CD4-positive, alpha-beta T cell treated with Interleukin-2 at 100 ng/mL for 4 hours (primary cell): ENCODE measurements at regions not wholly inside any gene's neighbourhood (a gene's known extent, or its start where the extent isn't known, plus 50 kb on each side); places are given as distances from the start of the nearest gene placed in this dataset.

ENCODE experiments used
- DNase-seq: peaks from one replicate; pipeline ENCODE4 v3.0.0-alpha.2; 2020; ENCODE audit warnings: low spot score

GRCh38 chr2:58907644-58908043, 666.5 kb upstream of the FANCL start:
- DNase-seq, result no peak

GRCh38 chr2:58906081-58906645, 665.0 kb upstream of the FANCL start:
- DNase-seq, result no peak

- no peak for DNase-seq
These were observed 663.0 kb upstream of the FANCL start for GRCh38 chr2:58904095-58904494.

GRCh38 chr2:58903427-58903826, 662.3 kb upstream of the FANCL start:
- no peak for DNase-seq

GRCh38 chr2:58900246-58901027, 659.3 kb upstream of the FANCL start:
- DNase-seq, result no peak

GRCh38 chr2:58899692-58900091, 658.6 kb upstream of the FANCL start:
- no peak for DNase-seq

- no peak for DNase-seq
These were observed 655.5 kb upstream of the FANCL start for GRCh38 chr2:58896638-58897037.

- DNase-seq, result no peak
These were observed 654.7 kb upstream of the FANCL start for GRCh38 chr2:58895857-58896256.

- DNase-seq, result no peak
These were observed 652.7 kb upstream of the FANCL start for GRCh38 chr2:58893656-58894351.

GRCh38 chr2:58891828-58892377, 650.8 kb upstream of the FANCL start:
- no peak for DNase-seq

- no peak for DNase-seq
These were observed 649.9 kb upstream of the FANCL start for GRCh38 chr2:58890865-58891525.

- DNase-seq, result no peak
These were observed 644.9 kb upstream of the FANCL start for GRCh38 chr2:58886009-58886408.

- DNase-seq, result no peak
These were observed 638.7 kb upstream of the FANCL start for GRCh38 chr2:58879834-58880233.

- no peak for DNase-seq
These were observed 637.7 kb upstream of the FANCL start for GRCh38 chr2:58878778-58879177.

- DNase-seq, result no peak
These were observed 635.0 kb upstream of the FANCL start for GRCh38 chr2:58876126-58876525.

GRCh38 chr2:58875436-58875835, 634.3 kb upstream of the FANCL start:
- no peak for DNase-seq

GRCh38 chr2:58871469-58872142, 630.5 kb upstream of the FANCL start:
- DNase-seq, result no peak

GRCh38 chr2:58870704-58871103, 629.6 kb upstream of the FANCL start:
- DNase-seq, result no peak

- DNase-seq, result no peak
These were observed 625.8 kb upstream of the FANCL start for GRCh38 chr2:58866946-58867345.

- no peak for DNase-seq
These were observed 625.4 kb upstream of the FANCL start for GRCh38 chr2:58866527-58866926.

- DNase-seq, result no peak
These were observed 624.9 kb upstream of the FANCL start for GRCh38 chr2:58866040-58866439.

- DNase-seq, result no peak
These were observed 624.3 kb upstream of the FANCL start for GRCh38 chr2:58865436-58865835.
